Loucy (cell line): ENCODE measurements at regions not wholly inside any gene's neighbourhood (a gene's known extent, or its start where the extent isn't known, plus 50 kb on each side); places are given as distances from the start of the nearest gene placed in this dataset.
"Not testable (repeated sequence)": the region's sequence is repeated elsewhere in the genome, so short reads cannot be mapped to it uniquely, and the experiment has no call there.

Experiments used
- H2AFZ ChIP-seq: fragments of 200-600 bp; sonication (generic); 2 replicates; pipeline ENCODE4 v1.6.0; 2016; ENCODE audit warnings: antibody characterized with exemption, mild to moderate bottlenecking, low read length, moderate library complexity
- H3F3A ChIP-seq: fragments of 200-600 bp; 2 replicates; pipeline ENCODE4 v1.6.0; 2016; ENCODE audit warnings: antibody characterized with exemption, low read depth, mild to moderate bottlenecking
- H3K27me3 ChIP-seq: fragments of 200-600 bp; sonication (generic); 2 replicates; pipeline ENCODE4 v1.6.1; 2014; ENCODE audit warnings: low read length, mild to moderate bottlenecking; ENCODE audit not compliant: insufficient read depth, poor library complexity, severe bottlenecking
- H3K36me3 ChIP-seq: fragments of 200-600 bp; sonication (generic); 2 replicates; pipeline ENCODE4 v1.6.1; 2016; ENCODE audit warnings: low read length; ENCODE audit not compliant: insufficient read depth
- H3K4me1 ChIP-seq: fragments of 200-600 bp; sonication (generic); 2 replicates; pipeline ENCODE4 v1.5.1; 2014; ENCODE audit warnings: low read length, mild to moderate bottlenecking; ENCODE audit not compliant: insufficient read depth, poor library complexity, severe bottlenecking
- H3K4me2 ChIP-seq: fragments of 200-600 bp; sonication (generic); 2 replicates; pipeline ENCODE4 v1.6.0; 2014; ENCODE audit warnings: antibody characterized with exemption, low read length, low read depth, mild to moderate bottlenecking; ENCODE audit not compliant: poor library complexity, severe bottlenecking
- H3K4me3 ChIP-seq: fragments of 200-600 bp; sonication (generic); 2 replicates; pipeline ENCODE4 v1.5.1; 2014; ENCODE audit warnings: low read length, mild to moderate bottlenecking, mixed read lengths; ENCODE audit not compliant: poor library complexity, severe bottlenecking
- H3K79me2 ChIP-seq: fragments of 200-600 bp; sonication (generic); 2 replicates; pipeline ENCODE4 v1.6.1; 2014; ENCODE audit warnings: low read length; ENCODE audit not compliant: insufficient read depth
- H3K9ac ChIP-seq: fragments of 200-600 bp; sonication (generic); 2 replicates; pipeline ENCODE4 v1.6.0; 2014; ENCODE audit warnings: mild to moderate bottlenecking, low read depth, low read length, moderate library complexity; ENCODE audit not compliant: poor library complexity, severe bottlenecking
- H3K9me2 ChIP-seq: fragments of 200-600 bp; sonication (generic); replicated peaks from 2 replicates; pipeline ENCODE4 v1.6.1; 2016; ENCODE audit warnings: low read depth, low read length, mixed read lengths
- H3K9me3 ChIP-seq: fragments of 200-600 bp; sonication (generic); 2 replicates; pipeline ENCODE4 v1.6.1; 2014; ENCODE audit warnings: mild to moderate bottlenecking, antibody characterized with exemption, low read length, low read depth; ENCODE audit not compliant: insufficient read depth
- H4K20me1 ChIP-seq: fragments of 200-600 bp; sonication (generic); 2 replicates; pipeline ENCODE4 v1.6.0; 2014; ENCODE audit warnings: antibody characterized with exemption, low read length, mild to moderate bottlenecking; ENCODE audit not compliant: insufficient read depth, poor library complexity, severe bottlenecking
- CTCF ChIP-seq: fragments of 200-600 bp; sonication (generic); conservative IDR thresholded peaks from 2 replicates; pipeline ENCODE4 v1.5.1; 2014; ENCODE audit warnings: mild to moderate bottlenecking, antibody characterized with exemption, low read length
- EZH2phosphoT487 ChIP-seq: fragments of 200-600 bp; IDR thresholded peaks from 2 replicates; pipeline ENCODE4 v1.6.1; 2018; ENCODE audit warnings: antibody characterized with exemption, mild to moderate bottlenecking, moderate library complexity, borderline replicate concordance

GRCh38 chr12:5280086-5280485, 151.8 kb upstream of the NTF3 start:
- Histone ChIP-seq H3K9me2 (no peaks in the 10 kb centered on the region), H3K36me3 (no peaks in the 10 kb centered on the region), H2AFZ (no peak overlapping the region), H3K9me3 (no peaks in the 10 kb centered on the region), H3K4me2 (no peak overlapping the region), H3K79me2 (no peaks in the 10 kb centered on the region), H3K9ac (no peak overlapping the region), H3K4me3 (no peak overlapping the region), H3F3A (no peaks in the 10 kb centered on the region), H3K27me3 (no peaks in the 10 kb centered on the region), H4K20me1 (no peaks in the 10 kb centered on the region), H3K4me1 (no peaks in the 10 kb centered on the region)
- no peak for TF ChIP-seq CTCF
- no peak for TF ChIP-seq EZH2phosphoT487

- H3K9me2 ChIP-seq, H3K9ac ChIP-seq, H3K9me3 ChIP-seq, H3K27me3 ChIP-seq, H3K36me3 ChIP-seq, H3K79me2 ChIP-seq, H3K4me2 ChIP-seq, H3K4me1 ChIP-seq, H4K20me1 ChIP-seq, H3F3A ChIP-seq, H3K4me3 ChIP-seq, H2AFZ ChIP-seq: not testable (repeated sequence)
Measured at GRCh38 chr12:5290368-5290767, 141.5 kb upstream of the NTF3 start.

- TF ChIP-seq EZH2phosphoT487 (no peak), CTCF (no peak)
- no peak overlapping the region for H3K9ac ChIP-seq
- no peaks in the 10 kb centered on the region for H3K9me2 ChIP-seq
- H3K4me3 ChIP-seq = no peak overlapping the region
- no peaks in the 10 kb centered on the region for H3K27me3 ChIP-seq
- H4K20me1 ChIP-seq = no peaks in the 10 kb centered on the region
- no peak overlapping the region for H3K4me2 ChIP-seq
- H3K4me1 ChIP-seq = no peaks in the 10 kb centered on the region
- no peaks in the 10 kb centered on the region for H3K36me3 ChIP-seq
- H2AFZ ChIP-seq = no peak overlapping the region
- no peaks in the 10 kb centered on the region for H3K9me3 ChIP-seq
- H3K79me2 ChIP-seq = no peaks in the 10 kb centered on the region
- H3F3A ChIP-seq = no peaks in the 10 kb centered on the region
Measured at GRCh38 chr12:5292651-5293050, 139.3 kb upstream of the NTF3 start.

- Histone ChIP-seq H3K36me3 (no peaks in the 10 kb centered on the region), H3K4me2 (no peak overlapping the region), H4K20me1 (no peaks in the 10 kb centered on the region), H3F3A (no peaks in the 10 kb centered on the region), H3K9me3 (no peaks in the 10 kb centered on the region), H3K4me1 (no peaks in the 10 kb centered on the region), H3K27me3 (no peaks in the 10 kb centered on the region), H3K9ac (no peak overlapping the region), H3K79me2 (no peaks in the 10 kb centered on the region), H3K9me2 (no peaks in the 10 kb centered on the region), H3K4me3 (no peak overlapping the region), H2AFZ (no peak overlapping the region)
- TF ChIP-seq CTCF = no peak
- no peak for TF ChIP-seq EZH2phosphoT487
Measured at GRCh38 chr12:5293773-5294172, 138.1 kb upstream of the NTF3 start.
